MM.1S (cell line): ENCODE measurements at regions not wholly inside any gene's neighbourhood (a gene's known extent, or its start where the extent isn't known, plus 50 kb on each side); places are given as distances from the start of the nearest gene placed in this dataset.

Experiments used
- DNase-seq: peaks from one replicate; pipeline ENCODE4 v3.0.0-alpha.2; 2015
- H2AFZ ChIP-seq: fragments of 300-600 bp; sonication (generic); 2 replicates; pipeline ENCODE4 v1.6.0; 2016; ENCODE audit warnings: antibody characterized with exemption, low read length
- H3F3A ChIP-seq: fragments of 300-600 bp; sonication (generic); 2 replicates; pipeline ENCODE4 v1.6.1; 2016; ENCODE audit warnings: mild to moderate bottlenecking, antibody characterized with exemption, low read length, moderate library complexity, mixed read lengths; ENCODE audit not compliant: insufficient read depth
- H3K27ac ChIP-seq: fragments of 300-600 bp; sonication (generic); 2 replicates; pipeline ENCODE4 v1.5.1; 2016; ENCODE audit warnings: mild to moderate bottlenecking, low read length
- H3K27me3 ChIP-seq: fragments of 300-600 bp; sonication (generic); replicated peaks from 2 replicates; pipeline ENCODE4 v1.6.0; 2016; ENCODE audit warnings: low read length; ENCODE audit not compliant: insufficient read depth
- H3K36me3 ChIP-seq: fragments of 300-600 bp; sonication (generic); replicated peaks from 2 replicates; pipeline ENCODE4 v1.6.1; 2016; ENCODE audit warnings: mild to moderate bottlenecking, low read length, mixed read lengths; ENCODE audit not compliant: insufficient read depth
- H3K4me1 ChIP-seq: fragments of 300-600 bp; sonication (generic); 2 replicates; pipeline ENCODE4 v1.6.1; 2016; ENCODE audit warnings: low read length, mixed read lengths
- H3K4me2 ChIP-seq: fragments of 300-600 bp; sonication (generic); 2 replicates; pipeline ENCODE4 v1.6.0; 2016; ENCODE audit warnings: low read depth, low read length
- H3K4me3 ChIP-seq: fragments of 300-600 bp; sonication (generic); 2 replicates; pipeline ENCODE4 v1.5.1; 2016; ENCODE audit warnings: low read length, mixed read lengths
- H3K79me2 ChIP-seq: fragments of 300-600 bp; sonication (generic); 2 replicates; pipeline ENCODE4 v1.6.1; 2016; ENCODE audit warnings: mixed run types, low read length, mixed read lengths
- H3K9ac ChIP-seq: fragments of 300-600 bp; sonication (generic); 2 replicates; pipeline ENCODE4 v1.6.1; 2016; ENCODE audit warnings: low read length, mixed read lengths
- H3K9me2 ChIP-seq: fragments of 300-600 bp; sonication (generic); replicated peaks from 2 replicates; pipeline ENCODE4 v1.6.1; 2016; ENCODE audit warnings: mild to moderate bottlenecking, low read length, mixed read lengths; ENCODE audit not compliant: insufficient read depth
- H3K9me3 ChIP-seq: fragments of 300-600 bp; sonication (generic); replicated peaks from 2 replicates; pipeline ENCODE4 v1.6.1; 2016; ENCODE audit warnings: mild to moderate bottlenecking, low read length, mixed read lengths; ENCODE audit not compliant: insufficient read depth
- H4K20me1 ChIP-seq: fragments of 300-600 bp; sonication (generic); 2 replicates; pipeline ENCODE4 v1.6.1; 2016; ENCODE audit warnings: mild to moderate bottlenecking, low read length, moderate library complexity, mixed read lengths; ENCODE audit not compliant: insufficient read depth
- CTCF ChIP-seq: fragments of 300-600 bp; sonication (generic); IDR thresholded peaks from 2 replicates; pipeline ENCODE4 v1.5.1; 2016; ENCODE audit warnings: antibody characterized with exemption, low read length, mixed read lengths
- EZH2 ChIP-seq: fragments of 300-600 bp; sonication (generic); optimal IDR thresholded peaks from 2 replicates; pipeline ENCODE3; 2017; ENCODE audit warnings: low read depth, mild to moderate bottlenecking, antibody characterized with exemption, low read length, mixed read lengths
- EZH2phosphoT487 ChIP-seq: fragments of 300-600 bp; sonication (generic); IDR thresholded peaks from 2 replicates; pipeline ENCODE4 v1.6.1; 2018; ENCODE audit warnings: antibody characterized with exemption, low read length

GRCh38 chr3:144463911-144464310 is 492.3 kb downstream of the DIPK2A start:
- no peak overlapping the region for H3K4me2 ChIP-seq
- no peaks in the 10 kb centered on the region for H3K36me3 ChIP-seq
- H3K4me1 ChIP-seq: no peaks in the 10 kb centered on the region
- H3K79me2 ChIP-seq: no peaks in the 10 kb centered on the region
- H3K9ac ChIP-seq: no peak overlapping the region
- no peak overlapping the region for H3K4me3 ChIP-seq
- TF ChIP-seq EZH2: no peak
- no peak for TF ChIP-seq EZH2phosphoT487
- no peak for TF ChIP-seq CTCF
- no peak overlapping the region for H2AFZ ChIP-seq
- H3F3A ChIP-seq: no peaks in the 10 kb centered on the region
- H3K27ac ChIP-seq: no peak overlapping the region
- H3K9me3 ChIP-seq: no peaks in the 10 kb centered on the region
- no peaks in the 10 kb centered on the region for H3K27me3 ChIP-seq
- DNase-seq: no peak
- no peaks in the 10 kb centered on the region for H4K20me1 ChIP-seq
- no peaks in the 10 kb centered on the region for H3K9me2 ChIP-seq

GRCh38 chr3:144466114-144466513 is 494.5 kb downstream of the DIPK2A start:
- no peaks in the 10 kb centered on the region for H3F3A ChIP-seq
- H3K9me2 ChIP-seq: no peaks in the 10 kb centered on the region
- no peaks in the 10 kb centered on the region for H3K27me3 ChIP-seq
- no peak for DNase-seq
- H2AFZ ChIP-seq: no peak overlapping the region
- H3K36me3 ChIP-seq: no peaks in the 10 kb centered on the region
- TF ChIP-seq CTCF (no peak), EZH2 (no peak), EZH2phosphoT487 (no peak)
- no peaks in the 10 kb centered on the region for H3K9me3 ChIP-seq
- no peak overlapping the region for H3K4me3 ChIP-seq
- no peak overlapping the region for H3K9ac ChIP-seq
- H3K4me2 ChIP-seq: no peak overlapping the region
- H3K27ac ChIP-seq: no peak overlapping the region
- H3K4me1 ChIP-seq: no peaks in the 10 kb centered on the region
- H4K20me1 ChIP-seq: no peaks in the 10 kb centered on the region
- no peaks in the 10 kb centered on the region for H3K79me2 ChIP-seq

GRCh38 chr3:144466540-144466939 is 494.9 kb downstream of the DIPK2A start:
- Histone ChIP-seq H3K4me3 (no peak overlapping the region), H2AFZ (no peak overlapping the region), H3K36me3 (no peaks in the 10 kb centered on the region), H3K27me3 (no peaks in the 10 kb centered on the region), H3K9me3 (no peaks in the 10 kb centered on the region), H3K79me2 (no peaks in the 10 kb centered on the region), H3F3A (no peaks in the 10 kb centered on the region), H3K9ac (no peak overlapping the region), H3K4me2 (no peak overlapping the region), H3K27ac (no peak overlapping the region), H3K9me2 (no peaks in the 10 kb centered on the region), H4K20me1 (no peaks in the 10 kb centered on the region), H3K4me1 (no peaks in the 10 kb centered on the region)
- no peak for DNase-seq
- TF ChIP-seq EZH2phosphoT487 (no peak), CTCF (no peak), EZH2 (no peak)
